Keratinocyte (primary cell): ENCODE measurements at regions not wholly inside any gene's neighbourhood (a gene's known extent, or its start where the extent isn't known, plus 50 kb on each side); places are given as distances from the start of the nearest gene placed in this dataset.

Experiments used
- CTCF ChIP-seq, 3 experiments: IDR thresholded peaks in 1 of 3; conservative IDR thresholded peaks in 1 of 3; optimal IDR thresholded peaks in 1 of 3; 2 replicates in 2 of 3; 3 replicates in 1 of 3; pipeline versions ENCODE3 to v1.5.1; 2011; ENCODE audit warnings: low read length in 3 of 3, mild to moderate bottlenecking in 3 of 3, moderate library complexity in 2 of 3, control low read depth in 1 of 3, inconsistent platforms in 1 of 3; ENCODE audit not compliant: insufficient read depth in 2 of 3; ENCODE audit errors: extremely low read depth in 1 of 3
- EZH2 ChIP-seq: IDR thresholded peaks from one replicate; pipeline ENCODE4 v1.6.1; 2012; ENCODE audit warnings: inconsistent platforms, mild to moderate bottlenecking, low read length, moderate library complexity

DNA sequence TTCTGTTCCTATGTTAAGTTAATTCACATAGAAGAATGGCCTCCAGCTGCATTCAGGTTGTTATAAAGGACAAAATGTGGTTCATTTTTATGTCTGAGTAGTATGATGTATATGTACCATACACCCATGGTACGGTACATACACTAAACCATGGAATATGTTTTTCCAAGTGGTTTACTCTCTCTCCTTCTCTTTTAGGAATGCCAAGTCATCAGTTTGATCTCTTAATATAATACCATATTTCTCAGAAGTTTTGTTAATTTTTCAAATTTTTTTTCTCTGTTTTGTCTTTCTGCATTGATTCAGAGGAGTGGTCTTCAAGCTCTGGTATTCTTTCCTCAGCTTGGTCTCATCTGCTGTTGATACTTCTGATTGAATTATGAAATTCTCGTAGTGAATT is 230.9 kb downstream of the DSEL start:
- TF ChIP-seq CTCF (optimal IDR thresholded peaks at IDR 0.05 in 1 of 3, IDR thresholded peaks at IDR 0.05 in 1 of 3, conservative IDR thresholded peaks at IDR 0.05 in 1 of 3; ENCODE audit: extremely low read depth in 1 of 3, insufficient read depth in 2 of 3, low read length in 3 of 3) (no peak), EZH2 (no peak)
